ENCODE measurements at regions not wholly inside any gene's neighbourhood (a gene's known extent, or its start where the extent isn't known, plus 50 kb on each side); places are given as distances from the start of the nearest gene placed in this dataset.
"Not testable (repeated sequence)": the region's sequence is repeated elsewhere in the genome, so short reads cannot be mapped to it uniquely, and the experiment has no call there.

DNA sequence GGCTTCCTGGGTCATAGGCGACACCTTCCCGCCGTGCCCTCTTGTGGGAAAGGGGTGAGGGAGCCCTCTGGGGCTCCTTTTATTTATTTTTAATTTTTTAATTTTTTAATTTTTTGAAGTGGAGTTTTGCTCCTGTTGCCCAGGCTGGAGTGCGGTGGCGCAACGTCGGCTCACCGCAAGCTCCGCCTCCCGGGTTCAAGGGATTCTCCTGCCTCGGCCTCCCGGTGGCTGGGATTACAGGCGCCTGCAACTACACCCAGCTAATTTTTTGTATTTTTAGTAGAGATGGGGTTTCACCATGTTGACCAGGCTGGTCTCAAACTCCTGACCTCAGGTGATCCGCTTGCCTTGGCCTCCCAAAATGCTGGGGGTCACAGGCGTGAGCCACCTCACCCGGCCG is 49.9 kb upstream of the ELFN1 start:
- CTCF ChIA-PET; H3K27me3 Mint-ChIP-seq (ENCODE audit: low read depth); H3K4me1 Mint-ChIP-seq (ENCODE audit: low read depth); H3K27ac Mint-ChIP-seq; intact Hi-C loops (cut with micrococcal nuclease); H3K9me3 Mint-ChIP-seq; H3K4me3 Mint-ChIP-seq; H3K36me3 Mint-ChIP-seq (ENCODE audit: low read depth); DNase-seq: not testable (repeated sequence)

DNA sequence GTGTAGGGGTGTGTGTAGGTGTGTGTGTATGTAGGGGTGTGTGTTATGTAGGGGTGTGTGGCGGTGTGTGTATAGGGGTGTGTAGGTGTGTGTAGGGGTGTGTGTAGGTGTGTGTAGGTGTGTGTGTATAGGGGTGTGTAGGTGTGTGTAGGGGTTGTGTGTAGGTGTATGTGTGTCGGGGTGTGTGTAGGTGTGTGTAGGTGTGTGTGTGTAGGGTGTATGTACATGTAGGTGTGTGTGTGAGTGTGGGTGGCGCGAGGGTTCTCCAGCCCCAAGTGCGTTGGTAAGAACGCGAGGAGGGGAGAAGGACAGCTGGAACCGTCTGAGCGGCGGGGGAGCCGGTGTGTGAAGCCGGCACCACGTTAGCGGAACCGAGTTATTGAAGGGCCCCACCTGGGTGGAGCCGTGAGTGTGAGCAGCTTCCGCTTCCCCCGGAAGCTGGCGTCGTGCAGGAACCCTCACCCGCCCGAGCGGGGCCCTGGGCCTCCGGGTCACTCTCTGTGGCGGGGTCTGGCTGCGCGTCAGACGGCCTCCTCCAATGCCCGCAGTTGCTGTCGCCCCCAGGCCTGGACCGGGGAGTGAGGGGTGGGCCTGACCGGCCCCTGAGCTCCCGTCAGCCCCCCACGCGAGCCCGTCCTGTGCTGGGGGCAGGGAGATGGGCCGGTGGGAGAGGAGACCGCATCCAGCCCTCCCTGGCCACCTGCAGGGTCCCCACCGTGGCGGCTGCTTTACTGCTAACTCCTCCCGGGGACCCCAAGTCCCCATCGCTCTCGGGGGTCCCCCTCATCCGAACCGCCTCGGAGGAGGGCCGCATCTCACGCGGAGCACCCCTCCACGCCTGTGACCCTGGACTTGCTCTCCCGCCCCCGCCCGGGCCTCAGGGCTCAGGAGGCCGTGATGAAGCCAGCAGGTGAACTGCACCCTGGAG is 49.6 kb upstream of the PSMG3 start:
- Mint-ChIP-seq H3K27me3 (ENCODE audit: low read depth) (no peaks in the 10 kb centered on the region), H3K9me3 (no peaks in the 10 kb centered on the region), H3K27ac (no peak overlapping the region), H3K36me3 (ENCODE audit: low read depth) (no peaks in the 10 kb centered on the region), H3K4me3 (peak overlapping the region; percentile 6), H3K4me1 (ENCODE audit: low read depth) (no peaks in the 10 kb centered on the region)
- DNase-seq = no peak
- CTCF ChIA-PET = no interaction called here
- intact Hi-C loops (cut with micrococcal nuclease) = no loop called here
